HUES48 (cell line): ENCODE measurements at regions not wholly inside any gene's neighbourhood (a gene's known extent, or its start where the extent isn't known, plus 50 kb on each side); places are given as distances from the start of the nearest gene placed in this dataset.
"Not testable (repeated sequence)": the region's sequence is repeated elsewhere in the genome, so short reads cannot be mapped to it uniquely, and the experiment has no call there.

Source experiments
- H3K27ac ChIP-seq: one replicate; pipeline ENCODE4 v1.7.0; 2013; ENCODE audit warnings: low read depth, low read length, inconsistent platforms
- H3K27me3 ChIP-seq: 2 replicates; pipeline ENCODE4 v1.6.1; 2013; ENCODE audit warnings: mild to moderate bottlenecking, low read length; ENCODE audit not compliant: control insufficient read depth, insufficient read depth
- H3K36me3 ChIP-seq: 2 replicates; pipeline ENCODE4 v1.6.1; 2013; ENCODE audit warnings: low read length; ENCODE audit not compliant: control insufficient read depth, insufficient read depth
- H3K4me1 ChIP-seq: 2 replicates; pipeline ENCODE4 v1.6.1; 2013; ENCODE audit warnings: mild to moderate bottlenecking, low read length; ENCODE audit not compliant: control insufficient read depth, insufficient read depth
- H3K4me3 ChIP-seq: 2 replicates; pipeline ENCODE4 v1.5.1; 2013; ENCODE audit warnings: mild to moderate bottlenecking, low read depth, low read length
- H3K9ac ChIP-seq: 2 replicates; pipeline ENCODE4 v1.6.1; 2013; ENCODE audit warnings: mild to moderate bottlenecking, low read depth, low read length, moderate library complexity
- H3K9me3 ChIP-seq: 2 replicates; pipeline ENCODE4 v1.6.1; 2013; ENCODE audit warnings: low read length; ENCODE audit not compliant: control insufficient read depth, insufficient read depth

DNA sequence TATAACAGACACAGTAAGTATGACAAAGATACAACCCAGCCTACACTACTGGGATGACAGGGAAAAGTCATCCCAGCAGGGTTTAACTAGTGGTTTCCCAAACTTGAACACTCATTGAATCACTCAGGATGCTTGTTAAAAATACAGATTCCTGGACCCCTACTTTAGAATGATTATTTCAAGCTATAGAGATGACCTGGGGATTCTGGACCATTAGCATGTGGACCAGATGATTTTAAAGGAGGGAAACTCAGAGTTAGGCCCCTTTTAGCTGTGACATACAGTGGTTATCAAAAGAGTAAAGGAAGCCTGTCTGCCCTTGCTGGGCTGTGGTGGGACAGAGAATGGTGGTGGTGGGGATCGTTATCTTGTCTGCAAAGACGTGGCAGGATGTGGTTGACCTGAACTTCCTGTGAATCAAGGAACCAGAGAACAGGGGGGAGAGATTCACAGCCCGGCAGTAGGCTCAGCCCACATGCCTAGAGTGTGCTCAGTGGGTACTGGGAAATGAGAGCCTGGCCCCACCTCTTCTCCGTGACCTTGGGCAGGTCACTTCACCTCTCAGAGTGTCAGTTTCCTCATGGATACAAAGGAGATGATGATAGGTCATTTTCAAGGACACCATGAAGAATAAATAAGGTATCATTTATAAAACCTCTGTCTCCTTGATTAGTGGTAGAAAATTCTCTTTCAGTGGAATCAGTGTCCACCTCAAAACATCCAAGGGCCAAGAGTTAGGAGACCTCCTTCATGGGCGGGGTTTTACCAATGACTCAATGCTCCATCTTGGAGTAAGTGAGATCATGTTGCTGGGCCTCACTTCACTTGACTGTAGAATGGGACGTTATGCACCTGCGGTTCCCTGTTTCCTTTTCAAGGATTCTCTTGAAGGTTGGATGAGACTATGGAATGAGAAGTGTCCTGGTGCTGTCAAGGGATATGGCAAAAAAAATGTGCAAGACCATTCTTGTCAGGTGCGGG is 306.5 kb downstream of the RPLP1 start:
- H3K4me1 ChIP-seq: peaks cover 10% of the 10 kb centered on the region
- no peak overlapping the region for H3K4me3 ChIP-seq
- no peak overlapping the region for H3K9ac ChIP-seq

DNA sequence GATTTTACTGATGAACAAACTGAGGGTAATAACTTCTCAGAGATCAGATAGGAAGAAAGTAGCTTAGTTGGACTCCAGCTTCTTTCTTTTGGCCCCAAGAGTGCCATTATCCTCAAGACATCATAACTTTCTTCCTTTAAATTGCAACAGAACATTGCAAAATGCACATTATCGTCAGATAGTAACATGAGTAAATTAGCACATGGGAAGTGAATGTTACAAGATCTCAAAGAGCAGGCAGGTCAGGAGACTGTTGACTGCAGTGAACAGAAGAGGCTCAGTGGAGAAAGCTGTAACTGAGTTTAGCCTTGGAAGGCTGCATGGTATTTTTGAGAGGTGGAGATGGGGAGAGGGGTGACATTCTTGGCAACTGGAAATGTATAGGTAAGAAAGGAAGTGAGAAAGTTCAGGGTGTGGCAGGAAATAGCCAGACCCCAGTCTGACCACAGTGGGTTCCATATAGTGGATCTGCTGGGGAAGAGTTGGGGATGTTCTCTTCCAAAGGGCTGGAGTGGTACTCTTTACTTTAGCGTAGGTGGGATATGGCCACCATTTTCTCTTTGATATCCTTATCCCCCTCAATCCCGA is 307.7 kb downstream of the RPLP1 start:
- Histone ChIP-seq H3K27ac (no peak overlapping the region), H3K36me3 (no peaks in the 10 kb centered on the region), H3K4me1 (peaks cover 7% of the 10 kb centered on the region), H3K9ac (no peak overlapping the region), H3K9me3 (no peaks in the 10 kb centered on the region), H3K4me3 (no peak overlapping the region), H3K27me3 (no peaks in the 10 kb centered on the region)

More for the DNA sequence above, 306.5 kb downstream of the RPLP1 start:
- H3K27me3 ChIP-seq: no peaks in the 10 kb centered on the region
- no peak overlapping the region for H3K27ac ChIP-seq
- no peaks in the 10 kb centered on the region for H3K9me3 ChIP-seq
- no peaks in the 10 kb centered on the region for H3K36me3 ChIP-seq

DNA sequence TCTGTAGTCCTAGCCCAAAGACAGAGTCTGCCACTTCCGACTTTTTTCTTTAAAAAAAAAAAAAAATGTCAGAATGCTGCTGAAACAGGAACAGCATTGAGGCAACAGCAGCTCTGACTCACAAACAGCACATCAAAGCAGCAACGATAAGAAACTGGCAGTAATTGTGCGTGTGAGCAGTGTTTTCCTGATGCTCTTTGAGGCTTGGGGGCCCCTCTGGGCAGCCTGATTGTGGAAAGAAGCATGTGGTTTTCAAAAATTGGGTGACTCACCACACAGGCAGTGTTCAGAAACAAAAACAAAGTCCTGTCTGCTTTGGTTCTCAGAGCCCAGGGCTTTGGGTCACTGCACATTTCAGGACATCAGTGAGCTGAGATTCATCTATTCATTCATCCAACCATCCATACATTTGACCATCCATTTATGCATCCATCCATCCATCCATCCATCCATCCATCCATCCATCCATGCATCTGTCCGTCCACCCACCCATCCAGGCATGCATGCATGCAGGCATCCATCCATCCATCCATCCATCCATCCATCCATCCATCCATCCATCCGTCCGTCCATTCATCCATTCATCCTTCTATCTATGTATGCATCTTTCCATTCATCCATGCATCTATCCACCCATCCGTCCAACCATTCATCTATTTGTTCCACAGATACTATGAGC is 308.4 kb downstream of the RPLP1 start:
- H3K27ac ChIP-seq: no peak overlapping the region
- no peak overlapping the region for H3K4me3 ChIP-seq
- no peak overlapping the region for H3K9ac ChIP-seq
- H3K36me3 ChIP-seq: no peaks in the 10 kb centered on the region
- no peaks in the 10 kb centered on the region for H3K27me3 ChIP-seq
- no peaks in the 10 kb centered on the region for H3K9me3 ChIP-seq
- no peaks in the 10 kb centered on the region for H3K4me1 ChIP-seq

DNA sequence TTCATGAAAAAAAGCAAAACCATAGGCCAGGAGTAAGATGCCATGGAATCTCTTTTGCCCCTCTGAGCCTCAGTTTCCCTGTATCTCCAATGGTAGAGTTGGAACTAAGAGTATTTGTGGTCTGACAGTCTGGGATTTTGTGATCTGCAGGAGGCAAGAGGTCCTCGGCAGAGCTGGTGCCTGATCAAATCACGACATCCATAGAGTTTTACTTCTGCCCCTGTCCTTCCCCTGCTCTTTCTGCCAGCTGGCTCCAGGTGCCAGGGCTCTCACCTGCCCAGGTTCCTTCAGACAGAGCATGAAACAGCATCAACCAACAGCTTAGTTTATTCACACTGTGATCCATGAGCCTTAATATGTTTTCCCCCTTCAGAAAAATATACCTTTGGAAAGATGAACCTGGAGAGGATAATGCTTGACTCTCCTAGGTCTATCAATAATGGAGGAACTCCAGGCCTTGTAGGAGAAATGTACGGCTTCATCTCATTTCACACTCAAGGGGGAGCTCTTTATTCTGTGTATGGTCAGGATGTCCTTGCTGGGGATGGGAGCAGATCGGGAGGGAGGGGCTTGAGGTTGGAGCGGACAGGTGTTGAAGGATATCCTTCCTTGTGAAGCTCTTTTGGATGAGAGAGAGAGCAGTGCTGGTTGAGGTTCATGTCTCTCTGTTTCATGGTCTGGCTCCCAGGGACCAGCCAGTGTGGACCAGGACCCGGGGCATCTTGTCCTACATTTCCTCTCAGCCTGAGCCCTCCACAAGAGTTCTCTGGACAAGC is 309.9 kb downstream of the RPLP1 start:
- Histone ChIP-seq H3K27me3 (no peaks in the 10 kb centered on the region), H3K9ac (no peak overlapping the region), H3K4me3 (no peak overlapping the region), H3K27ac (no peak overlapping the region), H3K36me3 (no peaks in the 10 kb centered on the region), H3K9me3 (no peaks in the 10 kb centered on the region), H3K4me1 (no peaks in the 10 kb centered on the region)

DNA sequence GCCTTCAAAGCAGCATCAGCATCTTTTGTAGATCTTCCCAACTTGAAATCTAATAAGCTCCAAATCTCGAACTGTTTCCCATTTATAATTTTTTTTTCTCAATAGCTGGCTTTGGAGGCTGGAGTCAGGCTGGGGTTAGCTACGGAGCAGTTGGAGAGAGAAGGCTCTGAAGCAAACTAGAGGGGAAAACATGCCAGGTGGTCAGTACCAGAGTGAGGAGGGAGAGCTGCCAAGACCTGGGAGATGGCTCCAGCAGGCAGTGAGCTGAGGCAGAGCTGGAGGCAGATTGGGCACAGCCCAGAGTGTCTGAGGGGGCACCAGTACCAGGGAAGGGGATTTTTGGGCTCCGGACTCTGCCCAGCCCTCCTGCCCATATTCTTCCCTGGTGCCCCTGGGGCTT is 311.2 kb downstream of the RPLP1 start:
- Histone ChIP-seq H3K9me3 (no peaks in the 10 kb centered on the region), H3K4me3 (no peak overlapping the region), H3K36me3 (no peaks in the 10 kb centered on the region), H3K27me3 (no peaks in the 10 kb centered on the region), H3K4me1 (no peaks in the 10 kb centered on the region), H3K27ac (no peak overlapping the region), H3K9ac (no peak overlapping the region)

DNA sequence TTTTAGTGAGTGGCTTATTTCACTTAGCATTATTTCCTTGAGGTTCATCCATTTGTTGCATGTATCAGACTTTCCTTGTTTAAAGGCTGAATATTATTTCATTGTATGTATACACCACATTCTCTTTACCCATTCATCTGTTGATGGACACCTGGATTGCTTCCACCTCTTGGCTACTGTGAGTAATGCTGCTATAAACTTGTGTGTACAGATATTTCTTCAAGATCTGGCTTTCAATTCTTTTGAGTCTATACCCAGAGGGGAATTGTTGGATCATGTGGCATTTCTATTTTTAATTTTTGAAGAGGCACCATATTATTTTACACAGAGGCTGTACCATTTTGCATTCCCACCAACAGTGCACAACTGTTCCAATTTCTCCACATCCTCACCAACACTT is 313.5 kb downstream of the RPLP1 start:
- Histone ChIP-seq H3K27me3 (no peaks in the 10 kb centered on the region), H3K27ac (no peak overlapping the region), H3K9ac (no peak overlapping the region), H3K4me1 (0 out of 2 replicates have a peak, but pooled peaks cover 4% of the 10 kb centered on the region), H3K4me3 (no peak overlapping the region), H3K9me3 (no peaks in the 10 kb centered on the region), H3K36me3 (no peaks in the 10 kb centered on the region)

DNA sequence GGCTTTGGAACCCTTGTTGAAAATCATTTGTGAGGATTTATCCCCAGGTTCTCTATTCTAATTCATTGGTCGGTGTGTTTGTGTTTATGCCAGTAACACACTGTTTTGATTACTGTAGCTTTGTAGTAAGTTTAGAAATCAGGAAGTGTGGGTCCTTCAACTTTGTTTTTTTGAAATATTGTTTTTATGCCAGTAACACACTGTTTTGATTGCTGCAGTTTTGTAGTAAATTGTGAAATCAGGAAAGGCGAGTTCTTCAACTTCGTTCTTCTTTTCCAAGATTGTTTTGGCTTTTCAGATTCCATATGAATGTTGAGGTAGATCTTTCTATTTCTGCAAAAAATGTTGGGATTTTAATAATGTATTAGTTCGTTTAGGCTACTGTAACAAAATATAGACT is 314.6 kb downstream of the RPLP1 start:
- Histone ChIP-seq H3K9me3 (no peaks in the 10 kb centered on the region), H3K4me1 (0 out of 2 replicates have a peak, but pooled peaks cover 4% of the 10 kb centered on the region)

DNA sequence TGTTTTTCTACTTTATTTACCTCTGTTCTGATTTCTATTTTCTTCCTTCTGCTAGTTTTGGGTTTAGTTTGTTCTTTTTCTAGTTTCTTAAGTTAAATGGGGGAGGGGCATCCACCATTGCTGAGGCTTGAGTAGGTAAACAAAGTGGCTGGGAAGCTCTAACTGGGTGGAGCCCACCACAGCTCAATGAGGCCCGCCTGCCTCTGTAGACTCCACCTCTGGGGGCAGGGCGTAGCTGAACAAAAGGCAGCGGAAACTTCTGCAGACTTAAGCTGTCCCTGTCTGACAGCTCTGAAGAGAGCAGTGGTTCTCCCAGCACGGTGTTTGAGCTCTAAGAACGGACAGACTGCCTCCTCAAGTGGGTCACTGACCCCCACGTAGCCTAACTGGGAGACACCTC is 316.7 kb downstream of the RPLP1 start:
- H3K27me3 ChIP-seq, H3K9ac ChIP-seq, H3K36me3 ChIP-seq, H3K27ac ChIP-seq, H3K4me3 ChIP-seq, H3K9me3 ChIP-seq, H3K4me1 ChIP-seq: not testable (repeated sequence)

More for the DNA sequence above, 314.6 kb downstream of the RPLP1 start:
- Histone ChIP-seq H3K36me3 (no peaks in the 10 kb centered on the region), H3K4me3 (no peak overlapping the region), H3K27me3 (no peaks in the 10 kb centered on the region), H3K27ac (no peak overlapping the region), H3K9ac (no peak overlapping the region)

DNA sequence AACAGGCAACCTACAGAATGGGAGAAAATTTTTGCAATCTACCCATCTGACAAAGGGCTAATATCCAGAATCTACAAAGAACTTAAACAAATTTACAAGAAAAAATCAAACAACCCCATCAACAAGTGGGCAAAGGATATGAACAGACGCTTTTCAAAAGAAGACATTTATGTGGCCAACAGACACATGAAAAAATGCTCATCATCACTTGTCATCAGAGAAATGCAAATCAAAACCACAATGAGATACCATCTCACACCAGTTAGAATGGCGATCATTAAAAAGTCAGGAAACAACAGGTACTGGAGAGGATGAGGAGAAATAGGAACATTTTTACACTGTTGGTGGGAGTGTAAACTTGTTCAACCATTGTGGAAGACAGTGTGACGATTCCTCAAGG is 321.6 kb downstream of the RPLP1 start:
- not testable (repeated sequence) for H3K27me3 ChIP-seq, H3K9me3 ChIP-seq, H3K4me1 ChIP-seq, H3K9ac ChIP-seq, H3K4me3 ChIP-seq, H3K36me3 ChIP-seq, H3K27ac ChIP-seq

DNA sequence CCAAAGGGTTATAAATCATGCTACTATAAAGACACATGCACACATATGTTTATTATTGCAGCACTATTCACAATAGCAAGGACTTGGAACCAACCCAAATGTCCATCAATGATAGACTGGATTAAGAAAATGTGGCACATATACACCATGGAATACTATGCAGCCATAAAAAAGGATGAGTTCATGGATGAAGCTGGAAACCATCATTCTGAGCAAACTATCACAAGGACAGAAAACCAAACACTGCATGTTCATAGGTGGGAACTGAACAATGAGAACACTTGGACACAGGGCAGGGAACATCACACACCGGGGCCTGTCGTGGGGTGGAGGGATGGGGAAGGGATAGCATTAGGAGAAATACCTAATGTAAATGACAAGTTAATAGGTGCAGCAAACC is 322.1 kb downstream of the RPLP1 start:
- H3K4me3 ChIP-seq, H3K4me1 ChIP-seq, H3K9ac ChIP-seq, H3K36me3 ChIP-seq, H3K9me3 ChIP-seq, H3K27ac ChIP-seq, H3K27me3 ChIP-seq: not testable (repeated sequence)
